GM12864 (cell line): ENCODE measurements at regions not wholly inside any gene's neighbourhood (a gene's known extent, or its start where the extent isn't known, plus 50 kb on each side); places are given as distances from the start of the nearest gene placed in this dataset.

ENCODE experiments used
- DNase-seq: peaks from one replicate; pipeline ENCODE4 v3.0.0-alpha.2; 2011; ENCODE audit warnings: low read depth
- H3K4me3 ChIP-seq: 2 replicates; pipeline ENCODE4 v1.5.1; 2011; ENCODE audit warnings: mild to moderate bottlenecking, low read depth, low read length, control low read depth
- TF ChIP-seq, protein P1 (sequence below): IDR thresholded peaks from 2 replicates; pipeline ENCODE4 v1.5.1; 2011; ENCODE audit warnings: low read depth, mild to moderate bottlenecking, moderate library complexity, low read length, control low read depth, inconsistent platforms; ENCODE audit errors: missing control alignments

DNA sequence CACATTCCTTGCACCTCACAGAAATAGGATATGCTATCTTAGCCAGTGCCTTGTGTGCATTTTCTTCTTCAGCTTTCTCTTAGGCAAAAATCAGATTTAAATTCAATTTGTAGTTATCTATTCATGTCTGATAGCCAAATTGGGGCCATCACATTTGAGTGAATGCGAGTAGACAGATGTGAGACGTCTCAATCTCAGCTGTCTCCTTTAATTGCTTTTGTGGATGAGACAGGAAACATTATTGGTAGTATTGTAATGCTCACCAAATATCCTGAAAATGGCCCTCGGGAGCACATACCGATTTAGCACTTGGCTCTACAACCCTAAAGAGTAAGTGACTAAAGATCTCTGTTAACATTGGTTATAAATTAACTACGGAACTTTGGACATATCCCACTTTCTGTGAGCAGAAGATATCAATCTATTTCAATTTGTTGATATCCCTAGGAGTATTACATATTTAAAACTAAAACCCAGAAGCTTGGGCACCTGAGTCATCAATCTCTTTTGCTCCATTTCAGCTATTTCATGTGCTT, 1012.5 kb upstream of the TMEM132C start:
- no peak for DNase-seq
- TF ChIP-seq, protein P1, sequence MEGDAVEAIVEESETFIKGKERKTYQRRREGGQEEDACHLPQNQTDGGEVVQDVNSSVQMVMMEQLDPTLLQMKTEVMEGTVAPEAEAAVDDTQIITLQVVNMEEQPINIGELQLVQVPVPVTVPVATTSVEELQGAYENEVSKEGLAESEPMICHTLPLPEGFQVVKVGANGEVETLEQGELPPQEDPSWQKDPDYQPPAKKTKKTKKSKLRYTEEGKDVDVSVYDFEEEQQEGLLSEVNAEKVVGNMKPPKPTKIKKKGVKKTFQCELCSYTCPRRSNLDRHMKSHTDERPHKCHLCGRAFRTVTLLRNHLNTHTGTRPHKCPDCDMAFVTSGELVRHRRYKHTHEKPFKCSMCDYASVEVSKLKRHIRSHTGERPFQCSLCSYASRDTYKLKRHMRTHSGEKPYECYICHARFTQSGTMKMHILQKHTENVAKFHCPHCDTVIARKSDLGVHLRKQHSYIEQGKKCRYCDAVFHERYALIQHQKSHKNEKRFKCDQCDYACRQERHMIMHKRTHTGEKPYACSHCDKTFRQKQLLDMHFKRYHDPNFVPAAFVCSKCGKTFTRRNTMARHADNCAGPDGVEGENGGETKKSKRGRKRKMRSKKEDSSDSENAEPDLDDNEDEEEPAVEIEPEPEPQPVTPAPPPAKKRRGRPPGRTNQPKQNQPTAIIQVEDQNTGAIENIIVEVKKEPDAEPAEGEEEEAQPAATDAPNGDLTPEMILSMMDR = no peak
- H3K4me3 ChIP-seq = no peak overlapping the region

DNA sequence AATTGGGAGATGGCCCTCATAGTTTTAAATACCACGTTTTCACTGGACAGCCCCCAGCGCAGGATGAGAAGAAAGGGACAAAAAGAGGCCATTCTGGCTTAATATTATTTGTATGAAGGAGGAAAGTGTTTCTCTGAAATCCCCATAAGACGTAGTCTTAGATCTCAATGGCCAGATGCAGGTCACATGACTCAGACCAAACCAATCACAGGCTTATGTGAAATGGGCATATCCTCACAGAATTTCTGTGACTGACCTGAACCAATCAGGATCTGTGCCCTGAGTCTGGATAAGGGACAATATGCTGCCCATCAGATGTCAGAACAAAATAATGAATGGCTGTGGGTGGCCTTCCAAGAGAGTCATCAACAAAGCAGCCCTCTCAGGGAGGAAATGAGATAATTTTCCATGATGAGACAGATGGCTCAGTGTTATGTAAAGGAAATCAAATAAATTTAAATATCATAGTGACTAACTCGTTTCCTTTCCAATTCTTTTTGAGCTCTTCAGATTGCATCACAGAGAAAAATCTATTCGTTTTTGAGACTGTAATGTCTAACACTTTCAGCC, 1009.5 kb upstream of the TMEM132C start:
- TF ChIP-seq, protein P1 = no peak
- DNase-seq = no peak
- H3K4me3 ChIP-seq = no peak overlapping the region

DNA sequence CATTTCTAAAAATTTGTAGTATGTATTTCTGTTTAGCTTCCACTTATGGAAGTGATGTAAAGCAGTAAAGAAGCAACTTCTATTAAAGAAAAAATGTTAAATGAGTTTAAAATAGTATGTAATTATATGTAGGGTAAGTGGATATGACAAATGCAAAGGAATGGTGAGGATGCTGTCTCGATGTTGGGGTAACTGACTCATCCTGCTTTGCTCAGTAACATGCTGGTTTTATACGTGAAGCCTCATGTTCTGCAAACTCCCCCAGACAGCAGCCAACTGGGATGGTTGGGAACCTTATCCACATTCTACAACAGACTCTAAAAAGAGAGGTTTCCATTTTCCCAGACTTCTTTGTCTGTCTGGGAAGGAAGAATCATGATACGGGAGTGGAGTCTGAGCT, 1006.4 kb upstream of the TMEM132C start:
- TF ChIP-seq, protein P1 = no peak
- no peak overlapping the region for H3K4me3 ChIP-seq
- no peak for DNase-seq

DNA sequence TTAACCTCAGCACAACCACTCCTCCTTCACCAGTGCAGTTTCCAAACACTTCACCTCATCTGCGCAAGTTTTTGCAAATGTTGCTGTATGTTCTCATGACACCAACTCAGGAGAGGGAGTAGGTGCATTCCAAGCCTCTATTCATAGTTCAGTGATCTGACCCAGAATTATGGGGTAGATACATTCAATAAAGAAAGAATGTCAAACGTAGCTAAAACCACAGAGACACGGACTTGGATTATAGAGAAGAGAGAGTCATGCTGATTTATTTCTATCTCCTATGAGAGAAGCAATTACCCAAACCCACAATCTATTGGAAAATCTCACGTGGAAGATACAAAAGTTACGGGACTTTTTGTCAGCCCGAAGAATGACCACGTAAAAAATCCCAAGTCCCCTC, 1006.0 kb upstream of the TMEM132C start:
- H3K4me3 ChIP-seq = no peak overlapping the region
- TF ChIP-seq, protein P1 = no peak
- no peak for DNase-seq

DNA sequence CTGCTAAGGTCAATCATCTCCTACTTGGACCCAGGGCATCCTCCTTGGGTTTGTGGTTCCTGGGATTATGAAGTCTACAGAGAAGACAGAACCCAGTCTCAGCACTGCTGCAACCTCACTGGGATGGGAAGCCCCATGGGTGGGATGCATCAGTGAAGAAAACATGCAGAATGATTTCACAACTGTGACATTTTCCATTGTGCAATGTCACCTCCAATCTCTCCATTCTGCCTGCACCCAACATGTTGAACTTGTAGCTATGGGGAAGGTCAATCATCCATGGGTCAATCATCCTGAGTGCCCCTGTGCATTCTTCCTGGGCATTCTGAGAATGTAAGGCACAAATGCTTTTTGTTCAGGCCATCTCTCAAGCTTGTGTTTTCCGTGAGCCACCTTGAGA, 1004.4 kb upstream of the TMEM132C start:
- no peak for DNase-seq
- no peak overlapping the region for H3K4me3 ChIP-seq
- TF ChIP-seq, protein P1 = no peak

DNA sequence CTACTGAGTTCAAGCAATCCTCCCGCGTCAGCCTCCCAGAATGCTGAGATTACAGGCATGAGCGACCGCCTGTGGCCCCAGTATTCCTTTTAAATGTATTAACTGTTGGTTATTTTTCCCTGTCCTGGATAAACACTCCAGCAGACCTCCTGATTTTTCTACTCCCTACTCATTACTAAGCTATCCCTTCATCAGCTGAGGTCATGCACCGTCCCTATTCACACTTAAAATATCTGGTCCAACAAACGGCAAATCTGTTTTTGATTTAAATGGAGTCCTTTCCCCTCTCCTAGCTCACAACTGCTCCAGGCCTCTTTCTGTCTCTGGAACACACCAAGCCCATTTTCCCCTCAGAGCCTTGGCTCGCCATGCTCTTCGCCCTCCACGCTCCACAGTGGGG, 1003.3 kb upstream of the TMEM132C start:
- TF ChIP-seq, protein P1 = no peak
- DNase-seq = no peak
- no peak overlapping the region for H3K4me3 ChIP-seq

DNA sequence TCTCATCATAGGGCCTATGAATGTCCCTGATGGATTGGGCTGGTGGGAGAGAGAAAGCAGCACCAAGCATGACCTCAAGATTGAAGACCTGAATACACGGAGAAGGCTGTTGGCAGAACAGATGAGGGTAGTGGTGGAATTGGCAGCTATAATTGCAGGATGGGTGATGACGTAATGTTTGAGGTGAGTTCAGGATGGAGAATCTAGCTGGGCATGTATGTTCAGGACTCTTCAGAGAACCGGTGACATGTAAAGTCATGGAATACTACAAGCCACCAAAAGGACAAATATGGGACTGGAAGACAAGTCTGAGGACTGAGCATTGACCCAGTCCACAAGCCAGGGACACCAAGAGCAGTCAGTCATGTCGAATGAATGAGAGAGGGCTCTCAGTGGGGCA, 999.8 kb upstream of the TMEM132C start:
- H3K4me3 ChIP-seq = no peak overlapping the region
- TF ChIP-seq, protein P1 = no peak
- DNase-seq = no peak
